ENCODE measurements at regions not wholly inside any gene's neighbourhood (a gene's known extent, or its start where the extent isn't known, plus 50 kb on each side); places are given as distances from the start of the nearest gene placed in this dataset.
"Not testable (repeated sequence)": the region's sequence is repeated elsewhere in the genome, so short reads cannot be mapped to it uniquely, and the experiment has no call there.

GRCh38 chr17:65294181-65294719, 157.1 kb downstream of the RGS9 start:
- H3K4me3 ChIP-seq (ENCODE audit: low read depth, low read length): no peak overlapping the region
- peak; percentile 87 for TF ChIP-seq CTCF (conservative IDR thresholded peaks at IDR 0.05; ENCODE audit: low read depth, low read length)
- DNase-seq (ENCODE audit: low read depth): no peak

GRCh38 chr17:65293584-65294180, 156.5 kb downstream of the RGS9 start:
- no peak for TF ChIP-seq CTCF (conservative IDR thresholded peaks at IDR 0.05; ENCODE audit: low read depth, low read length)
- DNase-seq (ENCODE audit: low read depth): no peak
- no peak overlapping the region for H3K4me3 ChIP-seq (ENCODE audit: low read depth, low read length)

GRCh38 chr17:65292430-65292829, 155.3 kb downstream of the RGS9 start:
- H3K4me3 ChIP-seq (ENCODE audit: low read depth, low read length): no peak overlapping the region
- no peak for DNase-seq (ENCODE audit: low read depth)
- no peak for TF ChIP-seq CTCF (conservative IDR thresholded peaks at IDR 0.05; ENCODE audit: low read depth, low read length)

- H3K4me3 ChIP-seq (ENCODE audit: low read depth, low read length); DNase-seq (ENCODE audit: low read depth): not testable (repeated sequence)
These were observed 154.1 kb downstream of the RGS9 start for GRCh38 chr17:65291301-65291700.

- no peak for DNase-seq (ENCODE audit: low read depth)
- H3K4me3 ChIP-seq (ENCODE audit: low read depth, low read length): no peak overlapping the region
- TF ChIP-seq CTCF (conservative IDR thresholded peaks at IDR 0.05; ENCODE audit: low read depth, low read length): no peak
These were observed 153.4 kb downstream of the RGS9 start for GRCh38 chr17:65290616-65291015.

GRCh38 chr17:65290056-65290455, 152.9 kb downstream of the RGS9 start:
- H3K4me3 ChIP-seq (ENCODE audit: low read depth, low read length): no peak overlapping the region
- TF ChIP-seq CTCF (conservative IDR thresholded peaks at IDR 0.05; ENCODE audit: low read depth, low read length): no peak
- no peak for DNase-seq (ENCODE audit: low read depth)

- no peak overlapping the region for H3K4me3 ChIP-seq (ENCODE audit: low read depth, low read length)
- no peak for TF ChIP-seq CTCF (conservative IDR thresholded peaks at IDR 0.05; ENCODE audit: low read depth, low read length)
- peak; percentile 16 for DNase-seq (ENCODE audit: low read depth)
These were observed 149.9 kb downstream of the RGS9 start for GRCh38 chr17:65287040-65287439.

Measured in epithelial cell of proximal tubule (primary cell).